Right atrium auricular region (tissue), 2 donors: ENCODE measurements at regions not wholly inside any gene's neighbourhood (a gene's known extent, or its start where the extent isn't known, plus 50 kb on each side); places are given as distances from the start of the nearest gene placed in this dataset.
A peak's percentile ranks its signal among the peaks of the same experiment; 100 is the strongest.

Experiments
- DNase-seq: peaks from one replicate; pipeline ENCODE4 v3.0.0-alpha.2; 2019; ENCODE audit warnings: low spot score
- H3K27ac ChIP-seq, 2 donors: fragments of 200-600 bp; sonication (generic); 1 replicate in 1 of 2; 2 replicates in 1 of 2; pipeline ENCODE4 v1.5.1; 2016 to 2019
- H3K27me3 ChIP-seq, 2 donors: fragments of 200-600 bp; sonication (generic); one replicate each; pipeline versions ENCODE4 v1.5.1 to v1.6.0; 2017 to 2019
- H3K36me3 ChIP-seq: fragments of 200-600 bp; sonication (generic); one replicate; pipeline ENCODE4 v1.5.1; 2016
- H3K4me1 ChIP-seq, 2 donors: fragments of 200-600 bp; sonication (generic); one replicate each; pipeline versions ENCODE4 v1.5.1 to v1.6.0; 2017 to 2019
- H3K4me3 ChIP-seq, 2 donors: fragments of 200-600 bp; sonication (generic); 1 replicate in 1 of 2; 2 replicates in 1 of 2; pipeline ENCODE4 v1.5.1; 2017 to 2019; ENCODE audit warnings: mild to moderate bottlenecking in 1 of 2, moderate library complexity in 1 of 2
- H3K9me3 ChIP-seq, 2 donors: fragments of 200-600 bp; sonication (generic); one replicate each; pipeline ENCODE4 v1.5.1; 2019
- CTCF ChIP-seq, 2 donors: fragments of 200-600 bp; sonication (generic); IDR thresholded peaks; one replicate each; pipeline ENCODE4 v1.5.1; 2019; ENCODE audit warnings: antibody characterized with exemption in 2 of 2

DNA sequence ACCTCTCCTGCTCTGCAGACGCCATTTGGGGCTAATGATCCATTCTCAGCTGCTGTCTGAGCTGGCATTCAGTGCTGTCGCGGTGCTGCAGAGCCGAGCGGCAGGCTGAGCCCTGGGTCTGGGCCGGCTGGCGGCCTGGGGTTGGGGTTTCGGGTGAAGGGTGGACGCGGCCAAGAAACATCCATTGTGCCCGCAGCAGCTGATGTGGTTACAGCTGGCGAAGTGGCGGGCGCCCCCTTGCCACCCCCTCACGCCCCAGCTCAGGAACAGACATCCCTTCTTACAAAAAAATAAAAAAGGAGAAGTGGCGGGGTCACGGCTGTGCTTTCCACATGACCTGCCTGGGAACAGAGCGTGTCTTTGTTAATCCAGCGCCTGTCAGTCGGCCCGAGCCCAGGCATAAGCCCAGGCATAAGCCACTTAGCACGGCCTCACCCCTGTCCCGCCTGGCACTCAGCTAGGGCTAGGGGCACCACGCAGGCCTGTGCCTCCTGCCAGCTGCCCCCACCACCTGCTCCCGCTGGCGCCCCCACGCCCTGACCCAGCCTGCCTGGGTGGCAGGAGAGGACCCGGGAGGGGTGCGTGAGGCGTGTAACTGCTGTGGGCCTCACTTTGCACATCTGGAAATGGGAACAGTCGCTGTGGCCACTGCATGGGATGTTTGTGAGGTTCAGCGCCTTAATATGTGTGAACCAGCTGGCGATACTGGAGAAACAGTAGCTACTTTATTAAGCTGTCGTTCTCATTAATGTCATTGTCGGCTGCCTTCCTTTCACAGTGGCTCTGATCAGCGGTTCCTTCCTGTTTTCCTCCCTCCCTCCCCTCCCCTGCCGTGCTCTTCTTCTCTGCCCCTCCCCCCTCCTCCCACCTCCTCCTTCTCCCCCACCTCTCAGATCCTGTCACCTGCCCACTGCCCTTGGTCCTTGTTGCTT is 197.7 kb upstream of the CIBAR2 start:
- H3K4me1 ChIP-seq, result peaks cover 0 to 89% of the 10 kb centered on the region in 2 donors

DNA sequence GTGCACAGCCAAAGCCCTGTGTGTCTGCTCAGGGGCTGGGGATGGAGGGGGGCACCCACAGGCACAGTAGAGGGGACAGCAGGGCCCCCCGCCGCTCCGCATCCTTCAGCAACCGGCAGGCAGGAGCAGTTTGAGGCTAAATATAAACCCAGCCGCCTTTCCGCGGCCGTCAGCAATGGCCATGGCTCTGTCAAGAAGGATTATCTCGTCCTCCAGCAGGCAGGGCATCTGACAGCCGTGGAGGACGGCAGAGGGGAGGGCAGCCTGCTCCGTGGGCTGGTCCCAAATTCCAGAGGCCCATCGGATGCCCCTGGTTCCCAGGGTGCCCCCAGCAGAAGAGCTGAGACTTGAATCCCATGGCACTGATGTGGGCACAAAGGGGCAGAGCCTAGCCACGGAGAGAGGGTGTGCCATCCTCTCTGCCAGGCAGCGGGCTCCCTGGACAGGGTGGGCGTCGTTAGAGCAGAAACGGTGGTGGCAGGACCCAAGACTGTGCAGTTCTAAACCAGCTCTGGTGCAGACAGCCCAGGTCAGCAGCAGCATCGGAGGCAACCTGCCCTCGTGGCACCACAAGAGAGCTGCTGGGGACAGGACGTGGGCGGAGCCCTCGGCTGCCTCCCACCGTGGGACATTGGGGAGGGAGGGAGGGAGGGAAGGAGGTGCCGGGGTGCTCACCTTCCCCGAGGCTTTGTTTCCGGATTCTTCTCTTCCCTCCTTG is 198.8 kb upstream of the CIBAR2 start:
- no peak for TF ChIP-seq CTCF (IDR thresholded peaks at IDR 0.05)
- H3K27ac ChIP-seq, result peak overlapping the region; percentile 86 to 94
- H3K9me3 ChIP-seq, result no peaks in the 10 kb centered on the region
- DNase-seq, result no peak
- no peaks in the 10 kb centered on the region for H3K36me3 ChIP-seq
- no peak overlapping the region for H3K4me3 ChIP-seq
- H3K27me3 ChIP-seq, result no peaks in the 10 kb centered on the region
- peaks cover 0 to 84% of the 10 kb centered on the region in 2 donors for H3K4me1 ChIP-seq

More for the DNA sequence above, 197.7 kb upstream of the CIBAR2 start:
- Histone ChIP-seq H3K4me3 (no peak overlapping the region), H3K27ac (peak overlapping the region; percentile 86 to 94), H3K36me3 (no peaks in the 10 kb centered on the region), H3K27me3 (no peaks in the 10 kb centered on the region), H3K9me3 (no peaks in the 10 kb centered on the region)
- peak; percentile 71 for DNase-seq
- TF ChIP-seq CTCF (IDR thresholded peaks at IDR 0.05), result no peak

GRCh38 chr16:85311741-85312140 is 199.5 kb upstream of the CIBAR2 start:
- peak overlapping the region; percentile 86 to 94 for H3K27ac ChIP-seq
- no peak for TF ChIP-seq CTCF (IDR thresholded peaks at IDR 0.05)
- no peak overlapping the region for H3K4me3 ChIP-seq
- H3K27me3 ChIP-seq, result no peaks in the 10 kb centered on the region
- DNase-seq, result no peak
- H3K9me3 ChIP-seq, result no peaks in the 10 kb centered on the region
- no peaks in the 10 kb centered on the region for H3K36me3 ChIP-seq
- H3K4me1 ChIP-seq, result peaks cover 0 to 83% of the 10 kb centered on the region in 2 donors

DNA sequence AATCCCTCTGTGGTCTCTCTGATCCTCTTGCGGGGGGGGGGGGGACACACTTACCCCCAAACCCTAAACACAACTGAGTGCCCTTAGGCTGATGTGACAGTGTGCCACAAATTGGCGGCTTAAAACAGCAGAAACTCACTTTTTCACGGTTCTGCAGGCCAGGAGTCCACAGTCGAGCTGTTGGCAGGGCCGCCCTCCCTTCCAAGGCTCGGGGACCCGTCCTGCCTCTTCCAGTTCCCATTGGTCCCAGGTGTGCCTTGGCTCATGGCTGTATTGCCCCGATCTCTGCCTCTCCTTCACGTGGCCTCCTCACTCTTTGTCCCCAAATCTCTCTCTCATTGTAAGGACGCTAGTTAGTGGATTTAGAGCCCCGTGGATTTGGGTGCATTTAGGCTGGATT is 199.9 kb upstream of the CIBAR2 start:
- TF ChIP-seq CTCF (IDR thresholded peaks at IDR 0.05), result no peak
- Histone ChIP-seq H3K4me1 (peaks cover 0 to 83% of the 10 kb centered on the region in 2 donors), H3K27me3 (no peaks in the 10 kb centered on the region), H3K27ac (peak overlapping the region; percentile 86 to 94), H3K36me3 (no peaks in the 10 kb centered on the region), H3K9me3 (no peaks in the 10 kb centered on the region), H3K4me3 (no peak overlapping the region)
- DNase-seq, result no peak

- Histone ChIP-seq H3K36me3 (no peaks in the 10 kb centered on the region), H3K9me3 (no peaks in the 10 kb centered on the region), H3K27ac (peak overlapping the region; percentile 86 to 94), H3K4me3 (no peak overlapping the region), H3K4me1 (peaks cover 0 to 84% of the 10 kb centered on the region in 2 donors), H3K27me3 (no peaks in the 10 kb centered on the region)
- TF ChIP-seq CTCF (IDR thresholded peaks at IDR 0.05), result no peak
- no peak for DNase-seq
These were observed 200.6 kb upstream of the CIBAR2 start for GRCh38 chr16:85312642-85313525.
